ENCODE measurements at regions not wholly inside any gene's neighbourhood (a gene's known extent, or its start where the extent isn't known, plus 50 kb on each side); places are given as distances from the start of the nearest gene placed in this dataset.

DNA sequence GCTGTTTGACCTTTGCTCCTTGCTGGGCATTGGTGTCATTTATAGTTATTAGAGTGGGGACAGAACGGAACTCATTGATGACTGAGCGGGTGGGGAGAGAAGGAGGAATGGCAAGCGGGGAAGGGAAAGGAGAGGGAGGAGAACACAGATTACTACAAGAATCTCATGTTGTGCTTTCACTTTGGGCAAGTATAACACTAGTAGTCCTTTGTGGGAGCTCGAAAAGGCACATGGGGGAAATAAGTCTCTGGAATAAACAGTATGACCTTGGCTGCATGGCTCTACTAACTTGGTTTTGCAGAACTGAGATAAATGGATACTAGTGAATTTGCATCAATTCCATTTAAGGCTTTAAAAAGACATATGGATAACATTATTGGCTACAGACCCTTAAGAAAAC, 161.7 kb upstream of the NABP1 start:
- no peak for DNase-seq

DNA sequence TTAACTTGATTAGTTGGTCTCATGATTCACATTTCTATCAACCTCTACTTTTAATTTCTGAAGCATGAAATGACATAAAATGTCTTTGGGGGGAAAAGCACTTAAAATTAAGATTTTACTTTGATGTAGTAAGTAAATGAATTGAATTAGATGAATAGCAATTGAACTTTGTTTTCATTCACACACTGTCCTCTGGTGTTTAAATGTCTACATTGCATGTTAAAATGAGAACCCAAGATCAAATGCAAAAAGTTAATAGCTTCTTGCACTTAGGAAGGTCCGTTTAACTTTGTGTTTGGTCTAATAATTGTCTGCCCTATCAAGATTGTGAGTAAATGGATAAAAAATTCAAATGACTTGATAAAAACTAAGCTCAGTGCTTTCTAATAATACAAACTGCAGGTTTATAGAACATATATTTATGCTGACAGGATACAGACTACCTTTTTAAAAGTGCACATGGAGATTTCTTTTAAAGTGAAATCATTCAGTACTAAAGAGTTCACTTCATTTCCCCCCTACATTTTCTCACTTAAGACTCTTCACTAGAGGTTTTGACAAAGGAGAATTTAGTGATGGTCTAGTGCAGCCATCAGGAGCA, 156.2 kb upstream of the NABP1 start:
- no peak for DNase-seq

DNA sequence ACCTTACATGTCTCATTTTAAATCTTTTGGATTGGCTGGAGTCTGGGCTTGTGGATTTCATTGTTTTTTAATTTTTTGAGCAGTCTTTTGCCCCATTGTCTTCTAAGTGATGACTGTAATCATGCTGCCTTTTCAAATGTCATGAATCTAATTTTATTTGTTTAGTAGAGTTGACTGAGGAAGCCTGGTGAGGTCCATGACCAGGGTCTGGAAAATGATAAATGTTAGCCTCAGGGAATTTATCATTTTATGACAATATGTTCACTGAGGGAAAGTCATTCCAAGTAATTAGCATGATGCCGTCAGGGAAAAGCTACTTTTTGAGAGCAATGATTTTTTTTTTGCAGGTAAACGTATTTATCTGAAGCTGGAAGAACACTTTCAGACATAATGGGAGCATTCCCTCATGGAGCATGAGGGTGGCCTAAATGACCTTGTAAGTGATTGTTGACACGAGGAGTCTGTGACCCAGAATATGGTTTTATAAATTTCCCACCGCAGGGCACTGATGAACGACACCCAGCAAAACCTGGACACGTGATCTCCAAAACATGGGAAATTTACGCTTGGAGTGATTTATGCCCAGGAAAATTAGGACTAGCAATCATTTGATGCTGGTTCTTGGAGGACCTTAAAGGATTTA, 155.3 kb upstream of the NABP1 start:
- DNase-seq = no peak

DNA sequence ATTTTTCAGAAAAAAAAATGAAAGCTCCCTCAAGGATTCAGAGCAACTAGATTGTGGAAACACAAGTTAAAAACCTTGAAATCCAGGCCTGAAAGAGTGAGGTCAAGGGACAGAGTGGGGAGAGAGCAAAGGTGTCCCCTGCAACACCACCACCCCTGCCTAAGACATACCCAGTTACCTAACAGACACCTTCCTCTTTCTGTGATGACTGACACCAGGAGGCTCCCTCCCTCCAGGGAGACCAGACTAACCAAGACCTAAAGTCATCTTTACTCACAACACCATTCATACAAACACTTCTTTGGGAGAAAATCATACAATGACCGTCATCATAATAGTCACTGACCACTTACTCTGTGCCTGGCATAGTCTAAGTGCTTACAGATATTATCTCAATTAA, 151.8 kb upstream of the NABP1 start:
- DNase-seq = no peak

DNA sequence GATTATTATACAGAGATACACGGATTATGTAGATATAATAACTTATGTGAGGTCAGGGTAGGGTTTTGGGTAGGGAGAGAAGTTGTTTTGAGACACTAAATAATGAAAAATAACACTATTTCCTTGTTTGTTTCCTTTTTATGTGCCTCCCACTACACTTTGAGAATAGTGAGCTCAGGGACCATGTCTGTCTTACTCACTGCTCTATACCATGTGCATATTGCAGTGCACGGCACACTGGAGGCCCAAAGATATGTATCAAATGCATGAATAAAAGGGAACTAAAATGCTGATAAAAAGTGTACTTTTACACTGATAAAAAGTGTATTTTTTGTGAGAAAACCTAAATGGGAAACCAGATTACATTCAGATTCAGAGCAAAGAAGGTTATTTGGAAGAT, 151.4 kb upstream of the NABP1 start:
- no peak for DNase-seq

DNA sequence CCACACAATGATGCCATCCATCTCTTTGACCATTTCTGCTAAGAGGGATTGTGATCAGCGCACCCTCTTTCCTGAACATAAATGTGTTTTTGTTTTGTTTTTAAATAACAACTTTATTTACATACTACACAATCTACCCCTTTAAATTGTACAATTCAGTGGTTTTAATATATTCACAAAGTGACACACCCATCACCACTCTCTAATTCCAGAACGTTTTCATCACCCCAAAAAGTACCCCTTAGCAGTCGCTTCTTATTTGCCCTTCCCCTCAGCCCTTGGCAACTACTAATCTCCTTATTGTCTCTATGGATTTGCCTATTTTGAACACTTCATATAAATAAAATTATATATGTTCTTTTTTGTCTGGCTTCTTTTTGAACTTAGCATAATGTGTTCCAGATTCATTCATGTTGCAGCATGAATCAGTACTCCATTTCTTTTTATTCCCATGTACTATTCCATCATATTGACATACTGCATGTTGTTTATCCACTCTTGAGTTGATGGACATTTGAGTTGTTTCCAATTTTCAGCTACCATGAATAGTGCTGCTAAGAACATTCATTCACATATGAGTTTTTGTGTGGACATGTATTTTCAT, 150.9 kb upstream of the NABP1 start:
- no peak for DNase-seq

DNA sequence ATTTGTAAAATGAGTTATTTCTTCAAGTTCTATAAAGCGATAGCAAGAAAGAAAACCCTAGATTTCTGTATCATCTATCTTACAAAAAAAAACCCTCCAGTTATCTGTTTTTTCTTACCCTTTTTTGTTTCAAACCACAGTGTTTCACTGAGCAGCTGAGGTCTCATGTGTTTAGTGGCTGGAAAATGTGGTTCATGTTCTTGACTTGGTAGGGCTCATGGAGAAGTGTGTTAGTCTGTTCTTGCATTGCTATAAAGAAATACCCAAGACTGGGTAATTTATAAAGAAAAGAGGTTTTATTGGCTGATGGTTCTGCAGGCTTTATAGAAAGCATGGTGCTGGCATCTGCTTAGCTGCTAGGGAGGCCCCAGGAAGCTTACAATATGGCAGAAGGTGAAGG, 147.3 kb upstream of the NABP1 start:
- no peak for DNase-seq

- no peak for DNase-seq
Measured at GRCh38 chr2:191533693-191534180, 144.2 kb upstream of the NABP1 start.

DNA sequence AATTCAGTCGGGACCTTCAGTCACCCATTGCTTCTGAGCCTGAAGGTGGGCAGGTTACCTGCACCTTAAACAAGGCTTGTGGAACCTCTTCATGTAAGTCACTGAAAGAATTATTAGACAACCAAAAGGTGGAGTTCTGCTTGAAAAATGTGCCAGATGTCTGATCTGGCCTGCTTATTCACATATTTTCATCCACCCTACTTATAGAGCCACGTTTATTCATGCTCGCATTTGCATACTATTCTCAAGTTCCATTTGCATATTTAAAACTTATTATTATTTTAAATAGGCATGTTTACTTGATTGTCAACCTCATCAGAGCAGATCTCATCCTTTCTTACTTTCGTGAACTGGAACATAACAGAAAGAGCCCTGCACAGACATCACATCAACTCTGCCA, 140.0 kb upstream of the NABP1 start:
- no peak for DNase-seq

GRCh38 chr2:191538334-191538903, 139.5 kb upstream of the NABP1 start:
- no peak for DNase-seq

DNA sequence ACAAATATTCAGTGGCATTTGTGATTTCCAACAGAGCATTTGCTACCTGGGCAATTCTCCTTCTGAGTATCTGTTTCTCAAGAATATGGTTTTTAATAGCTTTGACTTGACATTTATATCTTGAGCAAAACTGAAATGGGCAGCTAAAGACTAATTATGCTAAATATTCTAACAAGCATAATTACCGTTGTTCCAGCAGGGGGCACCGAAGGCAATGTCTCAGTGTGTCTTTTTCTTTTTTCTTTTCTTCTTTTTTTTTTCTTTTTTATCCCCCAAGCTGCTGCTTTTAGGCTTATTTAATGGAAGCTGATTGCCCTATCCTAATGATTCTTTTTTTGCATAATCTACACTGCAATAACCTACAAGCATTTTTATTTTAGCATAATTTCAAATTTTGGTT, 138.9 kb upstream of the NABP1 start:
- peak; percentile 46 for DNase-seq

DNA sequence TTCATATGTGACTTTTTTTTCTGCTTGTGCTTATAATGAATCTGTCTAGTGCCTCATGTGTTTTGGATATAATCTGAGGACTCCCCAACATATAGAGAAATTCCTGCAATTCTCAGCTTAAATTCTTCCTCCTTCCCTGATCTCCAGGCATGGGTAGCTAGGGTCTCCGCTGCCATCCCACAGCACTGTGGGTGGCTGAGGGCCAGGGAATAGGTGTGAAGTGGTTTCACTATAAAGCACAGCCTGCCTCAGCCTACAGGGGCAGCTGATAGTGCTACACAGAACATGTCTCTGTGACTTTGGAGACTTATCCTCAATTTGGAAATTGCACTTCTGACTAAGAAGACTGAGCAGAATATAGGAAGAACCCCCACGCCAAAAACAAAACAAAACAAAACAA, 137.3 kb upstream of the NABP1 start:
- DNase-seq = no peak

DNA sequence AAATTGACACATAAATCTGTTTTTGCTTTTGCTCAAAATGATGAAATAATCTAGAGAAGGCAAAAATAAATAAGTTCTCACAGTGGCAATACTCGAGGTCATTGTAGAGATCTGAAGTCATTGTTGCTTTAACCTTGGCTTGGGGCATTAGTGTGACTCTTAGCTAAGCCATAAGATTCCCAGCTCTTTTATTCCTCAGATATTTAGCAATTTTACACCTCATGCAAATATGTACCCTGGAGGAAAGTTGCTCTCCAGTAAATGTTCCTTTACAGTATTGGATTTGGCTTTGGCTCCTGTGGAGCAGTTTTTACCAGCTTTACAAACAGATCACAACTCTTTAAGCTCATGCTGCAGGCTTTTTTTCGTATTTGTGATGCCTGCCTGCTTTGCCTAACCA, 134.2 kb upstream of the NABP1 start:
- no peak for DNase-seq

- DNase-seq = no peak
Measured at GRCh38 chr2:191544461-191545062, 133.4 kb upstream of the NABP1 start.

DNA sequence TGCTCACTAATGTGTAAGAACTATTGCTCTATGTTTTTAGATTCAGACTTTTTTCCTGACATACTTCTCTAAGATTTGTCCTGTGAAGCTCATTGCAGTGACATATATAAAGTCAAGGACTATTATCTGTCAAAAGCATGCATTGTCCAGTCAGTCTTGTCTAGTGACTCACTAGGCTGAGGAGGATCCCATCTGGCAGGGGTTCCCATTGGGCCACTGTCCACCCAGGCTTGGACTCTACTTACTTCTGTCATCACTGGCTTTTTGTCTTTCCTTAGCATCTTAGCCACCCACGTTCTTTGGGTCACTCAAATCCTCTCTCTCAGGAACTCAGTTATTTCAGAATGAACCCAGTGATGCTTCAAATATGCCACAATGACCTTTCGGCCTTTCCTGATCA, 132.6 kb upstream of the NABP1 start:
- no peak for DNase-seq

GRCh38 chr2:191552066-191552465, 125.9 kb upstream of the NABP1 start:
- DNase-seq = no peak

- DNase-seq = no peak
Measured at GRCh38 chr2:191554240-191554639, 123.7 kb upstream of the NABP1 start.

- peak; percentile 92 for DNase-seq
Measured at GRCh38 chr2:191555092-191555742, 122.7 kb upstream of the NABP1 start.

GRCh38 chr2:191556463-191556862, 121.5 kb upstream of the NABP1 start:
- no peak for DNase-seq

- DNase-seq = no peak
Measured at GRCh38 chr2:191557841-191558240, 120.1 kb upstream of the NABP1 start.

DNA sequence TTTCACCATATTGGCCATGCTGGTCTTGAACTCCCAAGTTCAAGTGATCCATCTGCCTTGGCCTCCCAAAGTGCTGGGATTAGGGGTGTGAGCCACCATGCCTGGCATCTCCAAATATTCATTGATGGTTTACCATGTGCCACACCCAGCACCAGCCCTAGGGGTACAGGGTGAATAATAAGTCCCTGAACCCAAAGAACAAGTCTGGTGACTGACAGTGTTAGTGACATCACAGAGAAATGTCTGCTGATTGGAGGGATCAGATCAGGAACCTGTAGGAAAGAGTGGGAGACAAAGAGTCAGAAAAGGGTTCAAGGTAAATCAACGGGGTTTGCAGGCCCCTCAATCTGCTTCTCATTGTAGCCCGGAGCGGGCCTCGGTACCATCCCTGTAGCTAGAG, 118.4 kb upstream of the NABP1 start:
- DNase-seq = no peak

GRCh38 chr2:191560411-191560980, 117.4 kb upstream of the NABP1 start:
- no peak for DNase-seq

DNA sequence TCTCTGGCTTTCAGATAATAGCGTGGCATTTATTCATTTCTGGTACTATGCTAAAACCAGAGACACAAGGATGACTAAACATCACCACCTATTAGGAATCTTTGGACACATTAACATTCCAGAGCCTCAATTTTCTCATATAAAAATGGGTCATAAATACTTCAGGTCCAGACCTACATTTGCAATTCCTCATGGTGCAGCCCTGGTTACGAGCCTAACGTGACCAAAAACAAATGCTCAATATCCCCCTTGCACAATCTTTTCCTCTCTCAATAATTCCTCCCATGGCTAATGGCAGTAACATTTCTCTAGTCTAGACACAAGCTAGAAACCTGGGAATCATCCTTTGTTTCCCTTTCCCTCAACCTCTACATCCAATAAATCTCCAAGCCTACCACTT, 112.8 kb upstream of the NABP1 start:
- DNase-seq = no peak
